HAP-1 (cell line): ENCODE measurements at regions not wholly inside any gene's neighbourhood (a gene's known extent, or its start where the extent isn't known, plus 50 kb on each side); places are given as distances from the start of the nearest gene placed in this dataset.
A peak's percentile ranks its signal among the peaks of the same experiment; 100 is the strongest.
"Not testable (repeated sequence)": the region's sequence is repeated elsewhere in the genome, so short reads cannot be mapped to it uniquely, and the experiment has no call there.

ENCODE experiments used
- DNase-seq, 2 experiments: peaks; one replicate each; pipeline ENCODE4 v3.0.0-alpha.2; 2016 to 2020; ENCODE audit warnings: low spot score in 2 of 2
- H3K27me3 ChIP-seq: fragments of 250-450 bp; sonication (Bioruptor Pico); 2 replicates; pipeline ENCODE4 v1.5.1; 2020; ENCODE audit warnings: low read depth, mild to moderate bottlenecking, moderate library complexity
- H3K36me3 ChIP-seq: fragments of 250-450 bp; sonication (Bioruptor Pico); replicated peaks from 2 replicates; pipeline ENCODE4 v1.5.1; 2020; ENCODE audit warnings: mild to moderate bottlenecking
- H3K4me1 ChIP-seq: fragments of 250-450 bp; sonication (Bioruptor Pico); 2 replicates; pipeline ENCODE4 v1.5.1; 2020; ENCODE audit warnings: mild to moderate bottlenecking
- H3K4me3 ChIP-seq: fragments of 250-450 bp; sonication (Bioruptor Pico); 2 replicates; pipeline ENCODE4 v1.5.1; 2020; ENCODE audit warnings: mild to moderate bottlenecking, moderate library complexity
- H3K9me3 ChIP-seq: fragments of 250-450 bp; sonication (Bioruptor Pico); 2 replicates; pipeline ENCODE4 v1.5.1; 2020; ENCODE audit warnings: mild to moderate bottlenecking, moderate library complexity
- in situ Hi-C: fragments of 300-500 bp; cut with MboI; formaldehyde crosslinking; loops from 3 replicates; pipeline ENCODE4 v1.14.3; 2020; ENCODE audit warnings: low sequenced_read_pairs, inconsistent platforms, mixed read lengths

DNA sequence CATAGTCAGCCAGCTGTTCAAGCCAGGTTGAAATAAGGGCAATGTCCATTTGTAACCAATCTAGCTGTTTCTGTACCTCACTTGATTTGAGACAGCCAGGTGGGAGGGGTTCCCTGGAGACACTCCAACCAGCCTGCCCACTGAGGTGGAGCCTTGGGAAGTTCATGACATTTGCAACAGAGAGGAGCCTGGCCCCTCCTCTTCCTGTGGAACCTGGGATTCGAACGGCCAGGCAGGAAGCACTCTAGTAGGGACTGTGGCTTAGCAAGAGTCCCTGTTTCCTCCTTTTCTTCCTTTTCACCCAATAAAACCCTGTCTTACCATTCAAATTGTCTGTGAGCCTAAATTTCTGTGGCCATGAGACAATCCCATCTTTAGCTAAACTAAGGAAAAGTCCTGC, 312.3 kb upstream of the NMUR2 start:
- H3K9me3 ChIP-seq: no peaks in the 10 kb centered on the region

DNA sequence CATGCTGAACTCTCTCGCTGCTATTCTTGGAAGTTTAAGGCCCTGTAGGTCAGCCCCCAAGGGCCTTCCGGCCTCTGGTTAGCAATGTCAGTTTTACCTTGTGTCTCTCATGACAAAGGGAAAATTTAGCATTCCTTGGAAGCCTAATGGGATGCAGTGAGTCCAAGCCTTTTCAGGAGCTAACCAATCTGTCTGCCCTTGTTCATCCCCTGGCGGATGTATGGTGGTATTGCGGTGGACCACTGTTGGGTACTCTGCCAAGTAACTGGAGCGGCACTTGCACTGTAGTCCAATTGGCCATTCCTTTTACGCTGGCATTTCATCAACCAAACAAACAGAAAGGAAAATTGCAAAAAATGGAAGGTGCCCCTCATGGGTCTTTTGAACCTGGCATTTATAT, 318.4 kb upstream of the NMUR2 start:
- no peaks in the 10 kb centered on the region for H3K27me3 ChIP-seq
- H3K4me1 ChIP-seq: no peaks in the 10 kb centered on the region
- no peaks in the 10 kb centered on the region for H3K9me3 ChIP-seq
- no peak overlapping the region for H3K4me3 ChIP-seq
- in situ Hi-C loops: no loop called here
- no peaks in the 10 kb centered on the region for H3K36me3 ChIP-seq
- DNase-seq: peak in 1 of 2 experiments; percentile 16

More for the DNA sequence above, 312.3 kb upstream of the NMUR2 start:
- no peaks in the 10 kb centered on the region for H3K36me3 ChIP-seq
- no peaks in the 10 kb centered on the region for H3K4me1 ChIP-seq
- DNase-seq: no peak
- H3K4me3 ChIP-seq: no peak overlapping the region
- H3K27me3 ChIP-seq: no peaks in the 10 kb centered on the region
- in situ Hi-C loops: no loop called here

DNA sequence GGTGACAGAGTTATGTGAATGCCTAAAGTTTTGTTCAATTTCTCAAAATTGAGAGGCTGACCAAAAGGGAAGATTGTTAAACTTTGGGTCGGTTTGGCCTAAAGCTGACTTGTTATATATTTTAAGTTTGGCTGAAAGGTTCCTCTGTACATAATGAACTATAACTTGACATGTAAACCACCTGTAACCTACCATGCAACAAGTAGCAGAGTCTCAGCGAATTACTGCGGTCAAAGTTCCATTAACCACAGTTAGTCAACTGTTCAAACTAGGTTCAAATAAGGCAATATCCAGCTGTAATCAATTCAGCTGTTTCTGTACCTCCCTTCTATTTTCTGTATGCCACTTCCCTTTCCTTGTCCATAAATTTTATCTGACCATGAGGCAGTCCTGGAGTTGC, 325.1 kb upstream of the NMUR2 start:
- Histone ChIP-seq H3K36me3 (no peaks in the 10 kb centered on the region), H3K4me3 (no peak overlapping the region), H3K9me3 (no peaks in the 10 kb centered on the region), H3K27me3 (no peaks in the 10 kb centered on the region), H3K4me1 (no peaks in the 10 kb centered on the region)
- DNase-seq: no peak
- in situ Hi-C loops: no loop called here

DNA sequence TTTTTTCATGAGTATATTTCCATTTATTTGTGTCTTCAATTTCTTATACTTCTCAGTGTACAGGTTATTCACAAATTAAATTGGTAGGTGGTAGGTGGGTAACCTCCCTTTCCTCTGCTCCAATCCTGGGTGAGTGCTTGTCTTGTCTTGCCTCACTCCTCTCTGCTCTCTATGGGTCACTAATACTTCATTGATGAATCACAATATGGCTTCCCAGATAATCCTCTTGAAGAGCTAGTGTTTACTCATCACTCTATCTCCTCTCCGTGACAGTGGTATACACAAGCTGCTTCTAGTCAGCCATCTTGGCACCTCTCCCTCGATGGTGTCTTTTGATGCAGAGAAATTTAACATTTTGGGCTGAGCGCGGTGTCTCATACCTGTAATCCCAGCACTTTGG, 331.8 kb upstream of the NMUR2 start:
- DNase-seq: no peak
- in situ Hi-C loops: no loop called here
- Histone ChIP-seq H3K9me3 (no peaks in the 10 kb centered on the region), H3K27me3 (no peaks in the 10 kb centered on the region), H3K36me3 (no peaks in the 10 kb centered on the region), H3K4me3 (no peak overlapping the region), H3K4me1 (no peaks in the 10 kb centered on the region)

DNA sequence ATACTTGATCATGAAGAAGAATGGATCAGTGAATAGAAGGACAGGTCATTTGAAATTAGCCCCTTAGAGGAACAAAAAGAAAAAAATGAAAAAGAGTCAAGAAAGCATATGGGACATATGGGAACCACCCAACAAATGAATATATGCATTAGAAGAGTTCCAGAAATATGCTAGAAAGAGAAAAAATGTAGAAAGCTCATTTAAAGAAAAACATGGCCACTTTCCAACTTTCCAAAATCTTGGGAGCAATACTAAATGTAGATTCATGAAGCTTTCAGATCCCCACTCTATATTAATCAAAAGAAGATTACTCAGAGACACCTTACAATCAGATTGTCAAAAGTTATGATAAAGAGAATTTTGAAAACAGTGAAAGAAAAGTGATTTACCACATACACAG, 334.8 kb upstream of the NMUR2 start:
- Histone ChIP-seq H3K27me3 (no peaks in the 10 kb centered on the region), H3K36me3 (no peaks in the 10 kb centered on the region), H3K9me3 (no peaks in the 10 kb centered on the region), H3K4me3 (no peak overlapping the region), H3K4me1 (no peaks in the 10 kb centered on the region)
- no peak for DNase-seq
- in situ Hi-C loops: no loop called here

DNA sequence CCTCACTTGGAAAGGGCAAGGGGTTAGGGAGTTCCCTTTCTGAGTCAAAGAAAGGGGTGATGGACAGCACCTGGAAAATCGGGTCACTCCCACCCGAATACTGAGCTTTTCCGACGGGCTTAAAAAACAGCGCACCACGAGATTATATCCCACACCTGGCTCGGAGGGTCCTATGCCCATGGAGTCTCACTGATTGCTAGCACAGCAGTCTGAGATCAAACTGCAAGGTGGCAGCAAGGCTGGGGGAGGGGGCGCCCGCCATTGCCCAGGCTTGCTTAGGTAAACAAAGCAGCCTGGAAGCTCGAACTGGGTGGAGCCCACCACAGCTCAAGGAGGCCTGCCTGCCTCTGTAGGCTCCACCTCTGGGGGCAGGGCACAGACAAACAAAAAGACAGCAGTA, 336.0 kb upstream of the NMUR2 start:
- H3K4me1 ChIP-seq, in situ Hi-C loops, H3K27me3 ChIP-seq, DNase-seq, H3K36me3 ChIP-seq, H3K4me3 ChIP-seq, H3K9me3 ChIP-seq: not testable (repeated sequence)

DNA sequence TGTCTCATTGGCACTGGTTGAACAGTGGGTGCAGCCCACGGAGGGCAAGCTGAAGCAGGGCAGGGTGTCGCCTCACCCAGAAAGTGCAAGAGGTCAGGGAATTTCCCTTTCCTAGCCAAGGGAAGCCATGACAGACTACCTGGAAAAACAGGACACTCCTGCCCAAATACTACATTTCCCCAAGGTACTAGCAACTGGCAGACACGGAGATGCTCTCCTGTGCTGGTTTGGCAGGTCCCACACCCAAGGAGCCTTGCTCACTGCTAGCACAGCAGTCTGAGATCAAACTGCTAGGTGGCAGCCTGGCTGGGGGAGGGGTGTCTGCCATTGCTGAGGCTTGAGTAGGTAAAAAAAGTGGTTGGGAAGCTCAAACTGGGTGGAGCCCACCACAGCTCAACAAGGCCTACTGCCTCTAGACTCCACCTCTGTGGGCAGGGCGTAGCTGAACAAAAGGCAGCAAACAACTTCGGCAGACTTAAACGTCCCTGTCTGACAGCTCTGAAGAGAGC, 382.7 kb upstream of the NMUR2 start:
- H3K36me3 ChIP-seq, in situ Hi-C loops, H3K27me3 ChIP-seq, H3K9me3 ChIP-seq, H3K4me3 ChIP-seq, H3K4me1 ChIP-seq, DNase-seq: not testable (repeated sequence)

DNA sequence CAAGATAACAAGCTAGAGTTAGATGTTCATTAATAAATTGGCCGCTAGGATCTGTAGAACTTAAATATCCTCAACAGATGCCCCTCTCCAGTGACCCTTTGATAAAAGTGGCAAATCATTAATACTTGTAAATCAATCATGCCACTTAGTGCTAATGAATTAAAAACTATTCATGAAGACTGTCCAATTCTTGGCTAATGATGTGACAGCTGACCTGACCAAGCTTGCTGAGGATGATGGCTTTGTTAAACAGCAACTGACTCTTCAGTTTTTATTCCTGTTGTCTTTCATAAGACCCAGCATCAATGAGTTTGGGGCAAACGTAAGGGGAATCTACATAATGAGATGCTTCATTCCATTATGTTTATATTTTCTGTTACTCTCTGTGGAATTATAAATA, 396.8 kb upstream of the NMUR2 start:
- H3K4me1 ChIP-seq: no peaks in the 10 kb centered on the region
- H3K36me3 ChIP-seq: no peaks in the 10 kb centered on the region
- in situ Hi-C loops: no loop called here
- no peak for DNase-seq
- no peak overlapping the region for H3K4me3 ChIP-seq
- H3K27me3 ChIP-seq: no peaks in the 10 kb centered on the region
- H3K9me3 ChIP-seq: no peaks in the 10 kb centered on the region

DNA sequence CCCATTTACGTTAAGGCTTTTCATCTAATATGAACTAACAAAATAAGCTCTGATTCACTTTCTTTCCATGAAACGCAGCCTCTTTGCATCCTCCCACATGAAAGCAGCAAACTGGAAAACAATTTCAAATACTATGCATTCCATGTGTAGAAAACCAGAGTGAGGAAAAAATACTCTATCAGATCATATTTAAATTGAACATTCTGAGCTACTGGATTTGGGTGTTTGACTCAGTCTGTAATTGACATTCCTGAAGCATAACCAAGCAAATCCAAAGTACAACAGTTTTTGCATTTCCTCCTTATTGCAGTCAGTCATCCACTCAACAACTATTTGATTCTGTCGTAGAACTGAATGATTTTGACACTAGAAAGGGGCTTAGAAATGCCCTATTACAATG, 399.1 kb upstream of the NMUR2 start:
- Histone ChIP-seq H3K27me3 (no peaks in the 10 kb centered on the region), H3K9me3 (no peaks in the 10 kb centered on the region), H3K4me1 (no peaks in the 10 kb centered on the region), H3K4me3 (no peak overlapping the region), H3K36me3 (no peaks in the 10 kb centered on the region)
- in situ Hi-C loops: no loop called here
- DNase-seq: no peak

DNA sequence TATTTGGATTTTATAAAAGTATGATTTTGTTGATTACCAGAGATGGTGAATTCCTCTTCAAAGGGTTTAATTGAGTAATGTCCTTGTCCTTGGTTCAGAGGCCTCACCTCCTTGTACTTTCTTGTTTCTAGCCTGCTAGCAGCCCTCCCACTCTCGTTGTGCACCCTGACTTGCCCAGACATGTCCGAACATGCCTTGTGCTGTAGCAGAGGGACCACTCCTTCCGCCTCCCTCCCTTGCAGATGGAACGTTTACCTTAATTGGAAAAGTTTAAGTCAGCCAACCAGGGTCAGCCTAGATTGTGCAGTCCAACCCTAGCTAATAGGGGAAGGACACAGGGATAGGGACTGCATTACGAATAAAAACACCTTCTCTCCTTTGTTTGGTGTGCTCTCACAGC, 406.9 kb upstream of the NMUR2 start:
- no peaks in the 10 kb centered on the region for H3K36me3 ChIP-seq
- no peak overlapping the region for H3K4me3 ChIP-seq
- H3K27me3 ChIP-seq: no peaks in the 10 kb centered on the region
- no peaks in the 10 kb centered on the region for H3K4me1 ChIP-seq
- in situ Hi-C loops: no loop called here
- peak in 1 of 2 experiments; percentile 48 for DNase-seq
- H3K9me3 ChIP-seq: no peaks in the 10 kb centered on the region

DNA sequence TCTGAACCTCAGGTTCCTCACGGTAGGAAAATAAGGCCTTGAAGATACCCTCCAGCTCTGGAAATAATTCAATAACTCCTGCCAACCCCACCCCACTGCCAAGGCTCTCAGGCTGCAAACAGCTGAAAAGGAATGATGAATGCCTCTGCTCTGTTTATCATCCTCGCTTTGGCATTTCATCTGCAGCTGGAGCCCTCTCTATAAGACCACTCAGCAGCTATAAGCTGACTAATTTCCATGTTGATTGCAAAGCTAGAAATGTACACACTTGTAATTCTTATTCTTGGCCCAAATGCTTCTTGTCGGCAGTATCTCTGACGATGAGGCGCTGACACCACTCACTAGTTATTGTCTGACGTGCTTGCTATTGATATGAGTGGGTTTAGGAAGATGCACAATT, 408.4 kb upstream of the NMUR2 start:
- no peaks in the 10 kb centered on the region for H3K9me3 ChIP-seq
- no peak for DNase-seq
- H3K27me3 ChIP-seq: no peaks in the 10 kb centered on the region
- in situ Hi-C loops: no loop called here
- no peaks in the 10 kb centered on the region for H3K36me3 ChIP-seq
- H3K4me1 ChIP-seq: no peaks in the 10 kb centered on the region
- no peak overlapping the region for H3K4me3 ChIP-seq

DNA sequence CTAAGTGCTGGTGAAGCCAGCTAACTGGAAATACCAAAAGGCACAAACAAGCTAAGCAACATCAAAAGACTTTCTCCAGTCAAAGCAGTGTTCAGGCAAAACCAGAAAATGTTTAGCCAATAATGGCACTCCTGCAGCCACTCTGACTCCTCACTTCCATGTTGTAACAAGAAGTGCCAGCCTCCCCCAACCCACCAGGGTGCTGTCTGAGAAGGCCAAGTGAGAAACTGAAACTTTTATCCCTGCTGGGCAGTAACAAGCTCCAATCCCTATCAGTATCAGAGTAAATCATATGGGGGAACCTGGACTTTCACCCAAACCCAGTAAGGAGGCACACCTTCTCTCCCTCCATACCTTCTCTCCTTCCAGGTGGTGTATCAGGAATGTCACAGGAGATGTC, 414.8 kb upstream of the NMUR2 start:
- H3K4me3 ChIP-seq: no peak overlapping the region
- in situ Hi-C loops: no loop called here
- H3K4me1 ChIP-seq: no peaks in the 10 kb centered on the region
- H3K9me3 ChIP-seq: no peaks in the 10 kb centered on the region
- no peaks in the 10 kb centered on the region for H3K36me3 ChIP-seq
- no peaks in the 10 kb centered on the region for H3K27me3 ChIP-seq
- no peak for DNase-seq

DNA sequence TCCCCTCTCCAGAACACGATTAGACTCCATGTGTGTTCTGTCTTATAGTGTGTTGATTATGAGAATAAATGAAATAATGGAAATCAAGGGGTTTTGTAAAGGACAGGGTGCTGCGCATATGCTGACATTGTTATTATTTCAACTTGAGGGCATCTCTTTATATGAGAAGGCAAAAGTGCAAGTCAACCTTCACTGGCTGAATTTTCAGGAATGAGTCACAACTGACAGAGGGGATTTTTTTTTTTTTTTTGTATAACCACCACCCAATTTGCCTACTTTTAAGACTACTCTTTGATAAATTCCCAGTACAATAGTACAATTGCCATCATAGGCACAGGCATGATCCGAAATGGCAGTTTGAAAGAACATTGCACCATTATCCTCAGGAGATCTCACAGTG, 419.2 kb upstream of the NMUR2 start:
- Histone ChIP-seq H3K27me3 (no peaks in the 10 kb centered on the region), H3K4me3 (no peak overlapping the region), H3K4me1 (no peaks in the 10 kb centered on the region), H3K9me3 (no peaks in the 10 kb centered on the region), H3K36me3 (no peaks in the 10 kb centered on the region)
- DNase-seq: no peak
- in situ Hi-C loops: no loop called here

DNA sequence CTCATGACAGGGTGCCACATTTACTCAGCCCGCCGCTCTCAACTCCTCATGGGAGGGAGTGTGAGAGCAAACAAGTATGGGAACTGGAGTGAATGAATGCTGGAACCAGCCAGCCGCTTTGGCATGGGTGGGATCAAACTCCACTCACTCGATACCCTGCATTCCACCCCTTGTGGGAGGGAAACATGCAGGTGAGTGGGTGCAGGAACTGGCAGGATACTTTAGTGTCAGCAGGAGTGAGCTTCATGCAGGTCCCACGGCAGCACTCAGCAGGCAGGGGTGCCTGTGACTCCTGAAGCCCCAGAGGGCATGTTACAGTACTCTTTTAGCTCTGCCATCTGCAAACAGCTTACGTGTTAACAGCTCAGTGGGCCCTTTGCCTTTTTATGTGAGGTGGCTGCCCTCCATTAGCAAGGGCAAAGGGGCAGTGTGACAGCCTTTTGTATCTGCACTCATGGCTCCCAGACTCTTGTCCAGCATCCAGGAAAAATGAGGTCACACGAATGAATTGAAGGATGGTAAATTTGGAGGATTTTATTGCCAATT, 433.2 kb upstream of the NMUR2 start:
- DNase-seq: no peak
- Histone ChIP-seq H3K4me1 (no peaks in the 10 kb centered on the region), H3K4me3 (no peak overlapping the region), H3K27me3 (no peaks in the 10 kb centered on the region), H3K9me3 (no peaks in the 10 kb centered on the region), H3K36me3 (no peaks in the 10 kb centered on the region)
- in situ Hi-C loops: no loop called here

DNA sequence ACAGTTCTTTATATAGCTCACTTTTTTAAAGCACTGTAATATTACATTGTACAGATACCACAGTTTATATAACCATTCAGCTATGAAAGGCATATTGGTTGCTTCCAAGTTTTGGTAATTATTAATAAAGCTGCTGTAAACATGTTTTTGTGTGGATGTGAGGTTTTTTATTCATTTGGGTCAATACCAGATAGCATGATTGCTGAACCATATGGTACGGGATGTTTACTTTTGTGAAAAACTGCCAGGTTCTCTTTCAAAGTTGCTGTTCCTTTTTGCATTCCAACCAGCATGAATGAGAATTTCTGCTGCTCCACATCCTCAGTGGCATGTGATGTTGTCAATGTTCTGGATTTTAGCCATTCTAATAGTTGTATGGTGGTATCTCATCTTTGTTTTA, 439.6 kb upstream of the NMUR2 start:
- no peaks in the 10 kb centered on the region for H3K4me1 ChIP-seq
- no peaks in the 10 kb centered on the region for H3K27me3 ChIP-seq
- no peaks in the 10 kb centered on the region for H3K9me3 ChIP-seq
- in situ Hi-C loops: no loop called here
- H3K36me3 ChIP-seq: no peaks in the 10 kb centered on the region
- no peak for DNase-seq
- H3K4me3 ChIP-seq: no peak overlapping the region
